A172 (cell line): ENCODE measurements at regions not wholly inside any gene's neighbourhood (a gene's known extent, or its start where the extent isn't known, plus 50 kb on each side); places are given as distances from the start of the nearest gene placed in this dataset.

ENCODE experiments used
- DNase-seq: peaks from one replicate; pipeline ENCODE4 v3.0.0-alpha.2; 2015; ENCODE audit warnings: low spot score

DNA sequence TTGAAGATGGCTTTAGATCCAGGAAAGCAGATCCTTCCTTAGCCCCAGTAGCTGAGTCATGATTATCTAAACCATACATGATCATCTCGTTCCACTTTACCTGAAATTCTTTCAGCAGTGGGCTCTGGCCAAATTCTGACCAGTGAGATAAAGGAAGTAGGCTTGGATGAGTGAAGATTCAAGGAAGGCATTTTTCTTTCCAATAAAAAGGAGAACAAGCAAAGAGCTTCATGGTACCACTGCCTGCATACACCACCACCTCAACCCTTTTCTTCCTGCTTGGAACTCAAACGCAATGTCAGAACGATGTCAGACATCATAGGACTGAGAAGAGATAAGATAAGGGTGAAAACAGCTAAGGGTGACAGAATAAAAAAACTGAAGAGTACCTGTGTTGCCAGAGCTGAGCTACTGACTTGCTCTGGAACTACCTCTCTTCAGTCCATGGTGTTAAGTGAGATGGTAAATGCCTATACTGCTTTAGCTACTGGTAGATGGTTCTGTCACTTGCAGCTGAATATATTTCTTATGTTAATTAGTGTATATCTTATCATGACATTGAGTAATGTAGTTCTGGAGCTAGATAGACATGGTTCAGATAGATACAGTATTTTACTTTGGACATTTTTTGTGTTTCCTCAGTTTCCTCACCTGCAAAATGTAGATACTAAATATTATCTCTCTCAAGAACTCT is 58.7 kb upstream of the ACVR1 start:
- DNase-seq = no peak

- no peak for DNase-seq
Measured at GRCh38 chr2:157933160-157933920, 57.2 kb upstream of the ACVR1 start.

DNA sequence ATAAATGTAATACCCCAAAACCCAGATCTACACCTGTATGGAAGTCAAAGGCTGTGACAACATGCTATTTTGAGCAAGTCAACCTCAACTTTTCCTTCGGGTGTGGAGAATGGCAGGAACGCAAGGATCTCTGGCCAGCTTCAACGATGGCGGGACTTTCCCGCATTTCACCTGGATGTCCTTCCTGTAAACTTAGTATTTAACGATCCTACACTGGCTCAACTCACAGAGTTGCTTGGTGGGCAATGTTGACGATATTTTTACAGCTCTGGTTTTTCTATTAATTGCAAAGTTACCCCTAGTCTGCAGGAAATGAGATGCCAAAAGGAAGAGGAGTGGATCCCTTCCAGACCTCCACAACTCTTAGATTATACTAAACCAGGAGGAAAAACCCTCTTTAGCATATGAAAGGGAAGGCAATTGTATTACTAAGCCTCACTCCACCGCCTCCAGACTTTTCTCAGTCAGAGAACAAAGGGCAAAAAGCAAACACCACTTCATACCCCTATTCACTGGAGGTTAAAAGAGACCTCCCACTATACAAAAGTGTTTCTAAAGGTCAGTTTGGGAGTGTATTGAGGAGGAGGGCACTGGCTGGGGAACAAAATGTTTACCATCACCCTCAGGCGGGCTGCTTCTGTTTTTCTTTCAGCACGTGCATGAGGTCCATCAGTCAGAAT is 56.5 kb upstream of the ACVR1 start:
- DNase-seq = no peak

DNA sequence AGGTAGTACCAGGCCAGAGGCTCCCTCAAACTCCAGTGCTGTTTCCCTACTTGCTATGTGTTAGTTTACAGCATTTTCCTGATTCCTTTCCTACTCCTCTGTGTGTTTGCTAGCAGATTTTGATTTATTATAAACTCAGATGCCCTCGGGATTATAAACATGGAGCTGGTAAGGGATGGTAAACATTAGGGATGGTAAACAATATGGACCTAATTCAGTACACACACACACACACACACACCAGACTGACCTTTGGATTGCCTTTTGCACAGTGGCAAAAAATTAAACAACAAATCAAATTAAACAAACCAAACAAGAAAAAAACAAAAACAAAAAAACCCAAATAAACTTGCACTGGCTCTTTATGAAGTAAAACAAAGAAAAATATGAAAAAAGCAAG is 55.4 kb upstream of the ACVR1 start:
- no peak for DNase-seq

DNA sequence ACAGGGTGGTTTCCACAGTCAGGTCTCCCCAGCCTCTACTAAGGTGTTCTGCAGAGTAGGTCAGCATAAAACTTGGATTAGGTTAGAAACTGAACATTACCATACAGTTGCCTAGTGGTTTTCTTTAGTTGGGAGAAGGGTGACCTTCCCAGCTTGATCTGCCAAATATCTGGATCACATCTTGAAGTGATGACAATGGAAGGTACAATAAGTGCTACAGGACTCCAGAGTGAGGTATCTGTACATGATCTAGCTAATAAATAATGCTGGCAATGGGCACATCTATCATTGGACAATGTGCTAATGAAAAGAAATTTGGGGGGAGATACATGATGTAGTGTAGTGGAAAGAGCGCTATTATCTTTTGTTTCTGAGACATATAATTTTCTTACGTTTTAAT is 54.6 kb upstream of the ACVR1 start:
- no peak for DNase-seq

GRCh38 chr2:157929871-157930667 is 53.9 kb upstream of the ACVR1 start:
- no peak for DNase-seq

DNA sequence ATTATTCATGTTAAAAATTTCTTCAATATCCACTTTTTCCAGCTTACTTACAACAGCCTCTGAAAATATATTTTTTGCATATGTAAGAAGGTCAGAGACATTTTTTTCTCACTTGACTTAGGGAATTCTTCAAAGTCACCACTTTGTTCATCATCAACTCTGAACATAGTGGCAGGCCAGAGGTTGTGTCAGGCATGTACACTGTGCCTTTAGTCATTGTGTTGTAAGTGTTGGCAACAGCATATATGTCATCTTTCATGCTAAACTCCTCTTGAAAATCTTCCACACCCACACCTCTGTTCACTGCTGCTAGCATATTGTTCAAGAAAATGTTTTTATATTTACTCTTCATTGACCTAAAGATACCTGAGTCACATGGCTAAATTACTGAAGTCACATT is 52.2 kb upstream of the ACVR1 start:
- no peak for DNase-seq

- no peak for DNase-seq
Measured at GRCh38 chr2:157927155-157927554, 51.0 kb upstream of the ACVR1 start.
